Muscle of back (tissue), 3 donors: ENCODE measurements at regions not wholly inside any gene's neighbourhood (a gene's known extent, or its start where the extent isn't known, plus 50 kb on each side); places are given as distances from the start of the nearest gene placed in this dataset.

ENCODE experiments used
- DNase-seq, 3 donors: peaks; one replicate each; pipeline versions ENCODE4 v3.0.0 to v3.0.0-alpha.2; 2013

DNA sequence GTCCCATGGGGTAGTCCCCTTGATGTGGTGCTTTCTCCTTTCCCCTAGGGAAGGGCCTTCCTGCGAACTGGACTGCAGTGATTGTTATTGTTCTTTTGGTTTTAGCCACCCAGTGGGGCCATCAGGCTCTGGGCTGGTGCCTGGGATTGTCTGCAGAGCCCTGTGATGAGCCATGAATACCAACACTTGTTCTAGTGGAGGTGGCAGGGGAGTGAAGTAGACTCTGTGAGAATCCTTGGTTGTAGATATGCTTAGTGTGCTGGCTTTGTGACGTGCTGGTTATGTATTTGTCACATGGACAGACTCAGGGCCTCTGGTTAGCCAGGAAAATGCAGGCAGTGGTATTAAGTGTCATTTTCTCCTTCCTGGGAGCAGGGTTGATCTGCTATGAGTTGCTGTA, 51.8 kb upstream of the NDUFB4 start:
- DNase-seq: no peak

DNA sequence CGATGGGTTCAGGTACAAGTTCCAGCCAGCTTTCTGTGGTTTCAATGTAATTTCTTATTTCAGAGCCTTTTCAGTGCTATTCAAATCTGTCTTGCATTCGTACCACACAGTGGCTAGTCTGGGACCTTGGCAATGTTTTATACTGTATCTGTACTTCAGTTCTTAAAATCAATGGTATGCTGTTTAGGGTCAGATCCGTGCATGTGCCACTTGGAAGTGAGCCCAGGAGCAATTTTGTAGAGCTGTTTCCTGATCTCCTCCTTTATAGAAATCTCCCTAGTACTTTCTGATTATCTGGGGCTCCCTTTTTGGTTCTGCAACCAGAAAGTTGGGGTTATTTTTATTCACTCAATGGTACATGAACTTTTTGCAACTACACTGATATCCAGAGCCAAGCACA, 59.5 kb upstream of the NDUFB4 start:
- no peak for DNase-seq

DNA sequence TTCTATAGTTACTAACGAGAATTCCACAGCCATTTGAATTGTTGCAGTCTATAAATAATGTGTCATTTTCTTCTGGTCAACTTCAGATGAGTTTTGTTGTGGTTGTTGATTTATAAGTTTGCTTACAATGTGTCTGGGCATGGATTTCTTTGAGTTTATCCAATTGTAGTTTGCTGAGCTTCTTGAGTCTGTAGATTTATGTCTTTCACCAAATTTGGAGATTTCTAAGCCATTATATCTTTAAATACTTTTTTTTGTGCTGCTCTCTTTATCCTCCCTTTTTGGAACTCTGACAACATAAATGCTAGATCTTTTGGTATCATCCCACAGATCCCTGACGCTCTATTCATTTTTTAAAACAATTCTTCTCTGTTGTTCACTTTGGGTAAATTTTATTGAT, 63.2 kb upstream of the NDUFB4 start:
- DNase-seq: no peak

DNA sequence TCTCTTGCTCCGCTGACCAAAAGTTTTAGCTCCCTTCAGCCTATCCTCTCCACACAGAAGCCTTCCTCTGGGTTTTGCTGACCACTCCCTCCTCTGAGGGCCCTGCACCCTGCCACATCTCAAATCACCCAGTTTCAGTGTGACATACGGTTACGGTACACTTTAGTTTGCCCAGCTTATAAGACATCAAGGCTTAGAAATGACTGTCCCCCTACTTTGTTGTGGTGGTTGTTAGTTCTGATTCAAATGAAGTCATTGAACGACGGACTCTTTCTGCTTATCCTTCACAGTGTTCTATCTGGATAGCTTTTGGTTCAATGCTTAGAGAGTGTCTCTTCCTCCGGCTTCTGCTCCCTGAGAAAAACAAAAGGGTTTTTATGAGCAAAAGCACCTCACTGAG, 68.0 kb upstream of the NDUFB4 start:
- DNase-seq: no peak

DNA sequence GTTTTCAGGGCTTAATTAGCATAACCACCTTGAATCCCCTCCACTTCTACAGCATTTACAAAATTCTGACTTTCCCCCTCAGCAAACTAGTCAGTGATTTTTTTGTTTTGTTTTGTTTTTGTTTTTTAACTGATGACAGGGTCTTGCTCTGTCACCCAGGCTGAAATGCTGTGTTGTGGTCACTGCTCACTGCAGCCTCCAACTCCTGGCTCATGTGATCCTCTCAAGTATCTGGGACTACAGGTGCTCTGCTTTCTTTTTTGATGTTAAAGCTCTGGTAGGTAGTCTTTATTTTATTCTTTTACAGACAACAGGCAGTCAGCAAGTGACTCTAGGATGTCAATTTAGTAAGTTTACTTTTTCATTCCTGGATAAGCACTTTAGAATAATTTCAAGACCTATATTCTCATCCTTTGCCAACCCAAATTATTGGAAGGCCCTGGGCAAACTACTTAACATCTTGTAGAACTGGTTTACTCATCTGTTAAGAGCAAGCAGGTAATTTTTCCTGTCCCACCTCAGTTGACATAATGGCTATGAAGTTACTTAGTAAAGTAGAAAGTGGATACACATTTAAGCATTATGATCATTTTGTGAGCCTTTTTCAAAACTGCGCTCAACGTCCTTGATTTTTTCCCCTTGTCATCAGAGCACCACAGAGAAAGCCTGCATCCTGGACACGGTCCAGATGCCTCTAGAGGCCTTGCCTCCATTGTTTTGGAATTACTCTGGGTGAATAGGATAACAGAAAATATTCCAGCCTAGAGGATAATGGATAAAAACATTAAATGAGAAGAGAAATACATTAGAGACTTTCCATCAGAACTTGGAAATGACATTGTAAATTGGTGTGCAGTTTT, 69.9 kb upstream of the NDUFB4 start:
- DNase-seq: no peak

DNA sequence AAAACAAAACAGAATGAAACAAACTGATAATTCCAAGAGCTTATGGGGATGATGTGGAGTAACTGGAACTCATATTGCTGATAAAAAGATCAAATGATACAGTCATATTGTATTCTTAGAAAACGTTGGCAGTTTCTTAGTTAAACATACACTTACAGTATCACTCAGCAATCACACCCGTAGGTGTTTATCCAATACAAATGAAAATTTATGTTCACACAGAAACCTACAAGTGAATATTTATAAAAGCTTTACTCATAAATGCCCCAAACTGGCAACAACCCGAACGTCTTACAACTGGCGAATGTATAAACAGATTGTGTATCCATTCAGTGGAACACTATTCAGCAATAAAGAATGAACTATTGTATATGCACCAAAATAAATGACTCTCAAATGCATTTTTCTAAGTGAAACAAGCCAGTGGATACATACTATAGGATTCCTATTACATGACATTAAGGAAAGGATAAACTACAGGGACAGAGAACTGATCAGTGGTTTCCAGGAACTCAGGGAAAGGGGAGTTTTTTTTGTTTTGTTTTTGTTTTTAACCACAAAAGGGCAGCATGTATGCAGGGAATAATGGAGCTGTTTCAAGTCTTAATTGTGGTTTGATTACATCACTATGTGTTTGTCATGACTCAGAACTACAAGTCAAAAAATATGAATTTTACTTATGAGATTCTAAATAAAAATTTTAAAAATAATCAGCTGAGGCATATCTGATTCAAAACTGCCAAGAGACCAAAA, 71.8 kb upstream of the NDUFB4 start:
- DNase-seq: peak in 1 of 3 donors; percentile 7

DNA sequence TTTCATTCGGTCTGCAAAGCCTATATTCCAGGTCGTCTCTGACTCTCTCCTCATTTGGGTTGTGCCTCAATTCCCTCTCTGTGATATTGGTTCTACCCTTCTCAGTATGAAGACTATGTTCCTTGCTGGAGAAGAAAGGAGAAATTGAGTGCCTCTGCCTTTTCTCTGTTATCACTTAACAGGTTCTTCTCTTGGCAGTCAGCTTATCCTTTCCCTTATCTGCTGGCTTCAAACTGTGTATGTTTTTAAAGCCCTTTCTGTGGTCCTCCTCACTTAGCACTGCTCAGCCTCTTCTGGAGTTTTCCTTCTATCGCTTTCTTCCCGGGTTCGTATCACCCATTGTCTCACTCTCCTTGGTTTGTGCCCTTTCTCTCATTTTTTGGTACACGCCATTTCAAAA, 65.3 kb upstream of the FSTL1 start:
- DNase-seq: peak in 1 of 3 donors; percentile 14

DNA sequence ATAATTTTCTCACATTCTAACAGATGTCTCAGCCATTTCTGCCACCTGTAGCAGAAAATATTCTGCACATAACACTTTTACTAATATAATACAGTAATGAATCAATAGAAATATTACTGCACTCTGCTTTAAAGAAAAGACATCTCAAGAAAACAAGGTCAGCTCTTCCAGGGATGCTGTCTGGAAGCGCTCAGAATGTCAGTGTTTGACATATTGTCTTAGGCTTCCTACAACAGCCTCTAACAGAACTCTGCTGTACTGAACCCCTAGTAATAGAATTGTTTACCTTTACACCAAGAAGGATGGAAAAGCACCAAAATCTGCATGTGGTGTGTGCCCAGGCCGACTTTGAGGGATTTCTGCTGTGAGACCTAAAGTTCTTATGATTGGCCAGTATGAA, 61.9 kb upstream of the FSTL1 start:
- DNase-seq: no peak

DNA sequence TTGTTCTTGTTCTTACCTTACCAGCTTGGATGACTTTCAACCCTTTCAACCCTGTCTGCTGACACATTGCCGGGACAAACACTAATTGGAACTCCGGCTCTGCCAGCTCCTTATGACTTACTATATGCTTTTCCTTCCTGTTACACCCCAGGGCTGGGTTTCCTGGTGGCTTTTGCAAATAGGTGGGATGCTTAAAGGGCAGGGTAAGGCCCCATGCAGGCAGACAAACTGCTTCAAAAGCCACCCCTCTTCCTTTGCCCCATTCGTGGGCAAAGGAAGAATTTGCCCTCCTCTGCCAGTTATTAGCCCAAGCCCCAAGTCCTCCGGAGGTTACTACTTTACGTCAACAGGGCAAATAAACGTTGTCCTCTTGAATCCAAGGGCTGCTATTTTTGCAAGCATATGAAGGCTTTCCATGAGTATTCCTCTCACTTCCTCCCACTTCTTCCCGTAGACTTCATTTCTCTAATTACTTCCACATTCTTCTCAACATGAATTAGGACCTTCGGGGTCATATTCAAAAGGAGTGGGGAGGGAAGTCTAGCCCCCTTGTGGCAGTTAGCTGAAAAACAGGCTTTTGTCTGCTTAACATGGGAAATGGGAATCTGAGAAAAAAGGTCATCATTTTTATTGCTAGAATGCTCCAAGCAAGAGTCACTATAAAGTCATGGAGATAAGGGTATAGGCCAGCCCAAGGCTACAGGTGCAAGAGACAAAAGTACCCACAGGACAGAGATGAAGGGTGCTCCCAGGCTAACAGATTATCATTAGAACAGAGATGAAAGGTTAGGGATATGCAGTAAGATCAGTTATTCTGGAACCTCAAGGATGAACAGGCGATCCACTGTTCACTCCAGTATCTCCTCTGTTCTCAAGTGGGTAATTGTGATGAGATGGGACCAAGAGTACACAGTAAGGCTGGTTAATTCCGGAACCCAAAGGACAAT, 56.3 kb upstream of the FSTL1 start:
- DNase-seq: peak; percentile 51 to 72 (median 58)

DNA sequence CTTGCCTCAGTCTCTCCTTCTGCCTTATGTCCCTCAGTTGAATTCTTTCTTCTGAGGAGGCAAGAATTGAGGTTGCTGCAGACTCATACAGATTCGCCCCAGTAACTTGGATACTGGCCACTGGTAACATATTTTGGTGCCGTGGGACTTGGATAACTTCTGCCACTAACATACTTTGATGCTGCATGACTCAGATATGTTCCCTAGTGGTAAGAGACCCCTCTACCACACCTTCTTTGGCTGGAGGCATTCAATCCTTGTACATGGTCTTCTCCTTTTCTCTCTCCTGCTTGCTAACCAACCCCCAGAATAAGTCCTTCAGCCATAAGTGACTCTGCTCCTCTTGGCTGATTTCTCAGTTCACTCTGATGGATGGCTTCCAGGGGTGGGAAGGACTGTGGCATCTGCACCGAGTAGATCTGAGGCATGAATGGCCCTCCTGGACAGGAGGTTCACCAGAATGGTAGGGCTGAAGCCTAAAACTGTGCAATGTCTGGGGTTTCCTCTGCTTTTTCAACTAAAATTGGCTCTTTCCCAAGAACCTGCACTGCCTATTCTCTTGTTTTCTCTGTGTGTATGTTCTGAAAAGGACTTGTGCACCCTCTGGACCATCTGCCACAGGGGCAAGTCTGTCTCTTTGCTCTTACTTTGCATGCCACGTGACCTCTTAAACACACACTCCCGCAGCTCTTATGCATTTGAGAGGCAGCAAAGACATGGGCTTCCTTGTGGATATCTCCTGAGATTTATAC, 55.5 kb upstream of the FSTL1 start:
- peak in 1 of 3 donors; percentile 34 for DNase-seq

DNA sequence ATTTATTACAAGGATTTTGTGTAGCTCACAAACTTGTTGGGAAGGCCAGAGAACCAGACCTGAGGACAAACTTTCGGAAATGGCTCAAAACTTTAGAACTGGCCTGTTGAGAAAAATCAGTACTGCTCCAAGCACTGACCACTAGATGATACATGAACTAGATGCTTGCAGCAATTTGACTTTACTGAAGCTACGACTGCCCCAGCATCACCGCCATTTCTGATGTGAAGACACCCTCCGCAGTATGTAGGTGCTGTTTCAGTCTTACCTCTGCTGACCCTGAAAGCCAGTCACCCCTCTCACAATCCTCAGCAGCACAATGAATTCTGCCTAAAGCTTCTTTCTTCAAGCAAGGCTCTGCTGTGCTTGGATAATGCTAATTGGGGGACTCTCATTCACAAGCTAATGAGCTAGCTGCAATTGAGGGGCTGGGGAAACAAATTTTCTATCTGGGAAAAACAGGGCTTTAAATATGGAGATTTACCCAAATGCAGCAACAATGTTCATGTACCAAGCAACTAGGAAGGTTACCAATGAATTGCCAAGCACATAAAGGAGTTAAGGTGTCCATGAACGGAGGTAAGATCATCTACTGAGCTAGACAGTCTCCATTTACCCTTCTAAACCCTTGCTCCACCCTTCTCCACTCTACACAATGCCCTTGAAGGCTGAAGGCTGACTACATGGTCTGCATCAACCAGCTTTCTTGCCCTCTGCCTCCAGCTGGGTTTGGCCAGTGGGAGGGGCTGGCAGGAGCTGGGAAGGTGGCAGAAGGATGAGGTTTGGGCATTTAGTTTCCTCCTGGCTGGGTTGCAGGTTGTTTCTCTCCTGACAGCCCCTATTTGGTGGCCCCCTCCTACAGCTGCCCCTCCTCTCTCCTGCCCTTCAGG, 53.2 kb upstream of the FSTL1 start:
- no peak for DNase-seq

DNA sequence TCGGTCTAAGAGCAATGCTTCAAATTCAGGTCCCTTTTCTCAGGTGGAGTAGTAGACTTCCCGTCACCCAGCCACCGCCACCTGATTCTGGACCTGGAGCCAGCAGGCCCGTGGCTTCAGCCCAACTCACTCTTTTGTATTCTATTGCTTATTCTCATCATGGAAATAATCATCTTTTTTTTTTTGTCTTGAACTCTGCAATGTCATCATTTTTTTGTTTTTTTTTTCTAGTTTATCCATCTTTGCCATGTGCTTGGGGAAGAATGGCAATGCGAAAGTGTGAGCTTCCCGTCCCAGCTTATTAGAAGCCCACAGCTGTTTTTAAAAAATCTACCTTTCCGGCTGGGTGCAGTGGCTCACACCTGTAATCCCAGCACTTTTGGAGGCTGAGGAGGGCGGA, 51.3 kb upstream of the FSTL1 start:
- no peak for DNase-seq
